Endothelial cell of umbilical vein (primary cell): ENCODE measurements at regions not wholly inside any gene's neighbourhood (a gene's known extent, or its start where the extent isn't known, plus 50 kb on each side); places are given as distances from the start of the nearest gene placed in this dataset.

Experiments used
- BruUV-seq: library from RNA; stranded (reverse); fragments of 400-500 nt; replicated peaks from 2 replicates; lab custom pipeline; 2021; lab: Mats Ljungman, UMichigan
- CTCF ChIA-PET: fragments of 300-600, 350-600 bp; sonication (Branson Sonifier 250); formaldehyde crosslinking; loops from one replicate; lab custom pipeline; 2021; ENCODE audit warnings: antibody characterized with exemption, inconsistent platforms; lab: Charles Lee
- POLR2A ChIA-PET: fragments of 300-600, 350-600 bp; sonication (Branson Sonifier 250); formaldehyde crosslinking; loops from one replicate; lab custom pipeline; 2021; ENCODE audit warnings: antibody characterized with exemption, inconsistent platforms; lab: Charles Lee
- DNase-seq: peaks from one replicate; pipeline ENCODE4 v3.0.0-alpha.2; 2011; ENCODE audit warnings: low read depth, low spot score
- FAIRE-seq: peaks from 2 replicates; lab custom pipeline; 2011; peaks lifted over from hg19 to GRCh38; lab: Jason Lieb, UNC
- H2AFZ ChIP-seq: 2 replicates; pipeline ENCODE4 v1.6.0; 2012; ENCODE audit warnings: low read depth, low read length, control low read depth, inconsistent platforms
- H3K27ac ChIP-seq: 2 replicates; pipeline ENCODE4 v1.5.1; 2011; ENCODE audit warnings: low read depth, mild to moderate bottlenecking, control low read depth, low read length, moderate library complexity; ENCODE audit not compliant: insufficient read depth
- H3K27me3 ChIP-seq, 2 experiments: 2 replicates each; pipeline versions ENCODE4 v1.6.0 to v1.6.1; 2011; ENCODE audit warnings: low read length in 2 of 2, mixed read lengths in 1 of 2; ENCODE audit not compliant: control insufficient read depth in 2 of 2, insufficient read depth in 2 of 2
- H3K36me3 ChIP-seq, 2 experiments: 2 replicates in 1 of 2; 3 replicates in 1 of 2; pipeline ENCODE4 v1.5.1; 2011; ENCODE audit warnings: low read length in 2 of 2, mild to moderate bottlenecking in 1 of 2, moderate library complexity in 1 of 2; ENCODE audit not compliant: control insufficient read depth in 2 of 2, insufficient read depth in 2 of 2; ENCODE audit errors: extremely low read depth in 1 of 2
- H3K4me1 ChIP-seq: 3 replicates; pipeline ENCODE4 v1.5.1; 2011; ENCODE audit warnings: mild to moderate bottlenecking, low read length; ENCODE audit not compliant: control insufficient read depth, insufficient read depth; ENCODE audit errors: extremely low read depth
- H3K4me2 ChIP-seq: 2 replicates; pipeline ENCODE4 v1.6.1; 2011; ENCODE audit warnings: low read length, control low read depth, mixed read lengths; ENCODE audit not compliant: insufficient read depth
- H3K4me3 ChIP-seq, 3 experiments: fragments of 200-600 bp in 1 of 3; sonication (generic), shearing (Covaris generic) in 1 of 3; replicated peaks in 1 of 3; 2 replicates each; pipeline ENCODE4 v1.5.1; 2011 to 2016; ENCODE audit warnings: control low read depth in 3 of 3, low read length in 3 of 3, mild to moderate bottlenecking in 2 of 3, inconsistent platforms in 1 of 3, low read depth in 1 of 3, moderate library complexity in 1 of 3; ENCODE audit not compliant: insufficient read depth in 1 of 3
- H3K79me2 ChIP-seq: 2 replicates; pipeline ENCODE4 v1.6.0; 2012; ENCODE audit warnings: low read length, inconsistent platforms; ENCODE audit not compliant: control insufficient read depth, insufficient read depth
- H3K9ac ChIP-seq: replicated peaks from 2 replicates; pipeline ENCODE3; 2011; ENCODE audit warnings: low read length, control low read depth; ENCODE audit not compliant: insufficient read depth; ENCODE audit errors: extremely low read depth
- H3K9me1 ChIP-seq: replicated peaks from 3 replicates; pipeline ENCODE4 v1.6.0; 2011; ENCODE audit warnings: mild to moderate bottlenecking, low read length; ENCODE audit not compliant: control insufficient read depth, insufficient read depth; ENCODE audit errors: extremely low read depth
- H3K9me3 ChIP-seq: replicated peaks from 2 replicates; pipeline ENCODE4 v1.5.1; 2012; ENCODE audit warnings: low read length, inconsistent platforms; ENCODE audit not compliant: control insufficient read depth, insufficient read depth
- H4K20me1 ChIP-seq: replicated peaks from 2 replicates; pipeline ENCODE3; 2011; ENCODE audit warnings: mild to moderate bottlenecking, low read length; ENCODE audit not compliant: control insufficient read depth, insufficient read depth; ENCODE audit errors: extremely low read depth
- EZH2 ChIP-seq: IDR thresholded peaks from 2 replicates; pipeline ENCODE4 v1.6.1; 2012; ENCODE audit warnings: borderline replicate concordance, low read depth, mild to moderate bottlenecking, moderate library complexity, low read length, inconsistent platforms; ENCODE audit not compliant: severe bottlenecking
- FOS ChIP-seq: IDR thresholded peaks from 2 replicates; pipeline ENCODE4 v1.6.1; 2011; ENCODE audit warnings: mild to moderate bottlenecking, low read length, moderate library complexity, borderline replicate concordance; ENCODE audit not compliant: insufficient read depth
- GATA2 ChIP-seq: IDR thresholded peaks from 2 replicates; pipeline ENCODE4 v1.7.0; 2011; ENCODE audit warnings: low read depth, mild to moderate bottlenecking, moderate library complexity, mixed read lengths, low read length; ENCODE audit not compliant: insufficient read length, insufficient read depth
- JUN ChIP-seq: IDR thresholded peaks from 2 replicates; pipeline ENCODE4 v1.6.1; 2011; ENCODE audit warnings: borderline replicate concordance, low read depth; ENCODE audit not compliant: insufficient read length, insufficient read depth
- MYC ChIP-seq: IDR thresholded peaks from one replicate; pipeline ENCODE4 v1.6.1; 2011; ENCODE audit warnings: mild to moderate bottlenecking, low read depth, low read length
- POLR2A ChIP-seq: IDR thresholded peaks from 2 replicates; pipeline ENCODE4 v1.6.1; 2012; ENCODE audit warnings: low read depth, mild to moderate bottlenecking, control low read depth, low read length
- POLR2AphosphoS5 ChIP-seq: IDR thresholded peaks from 2 replicates; pipeline ENCODE4 v1.6.1; 2012; ENCODE audit warnings: low read depth, mild to moderate bottlenecking, control low read depth, low read length, moderate library complexity; ENCODE audit not compliant: insufficient read depth
- dilution Hi-C: fragments of 300-500 bp; cut with MboI; formaldehyde crosslinking; loops from one replicate; pipeline ENCODE4 v1.15.0; 2019; ENCODE audit warnings: low sequenced_read_pairs; ENCODE audit not compliant: extremely low pct_ligation_motif_present
- intact Hi-C: fragments of 100-400 bp; cut with micrococcal nuclease; formaldehyde crosslinking; loops from one replicate; pipeline ENCODE4 v1.10.0; 2022
- TF ChIP-seq, protein P1 (sequence below): IDR thresholded peaks from 2 replicates; pipeline ENCODE4 v1.6.1; 2011; ENCODE audit not compliant: insufficient read depth, insufficient read length
- TF ChIP-seq, protein P2 (sequence below), 2 donors: IDR thresholded peaks; 1 replicate in 1 of 2; 2 replicates in 1 of 2; pipeline ENCODE4 v1.5.1; 2011; ENCODE audit warnings: low read length in 2 of 2, mild to moderate bottlenecking in 2 of 2, moderate library complexity in 2 of 2, control low read depth in 1 of 2, inconsistent platforms in 1 of 2, low read depth in 1 of 2; ENCODE audit not compliant: insufficient read depth in 1 of 2; ENCODE audit errors: extremely low read depth in 1 of 2

DNA sequence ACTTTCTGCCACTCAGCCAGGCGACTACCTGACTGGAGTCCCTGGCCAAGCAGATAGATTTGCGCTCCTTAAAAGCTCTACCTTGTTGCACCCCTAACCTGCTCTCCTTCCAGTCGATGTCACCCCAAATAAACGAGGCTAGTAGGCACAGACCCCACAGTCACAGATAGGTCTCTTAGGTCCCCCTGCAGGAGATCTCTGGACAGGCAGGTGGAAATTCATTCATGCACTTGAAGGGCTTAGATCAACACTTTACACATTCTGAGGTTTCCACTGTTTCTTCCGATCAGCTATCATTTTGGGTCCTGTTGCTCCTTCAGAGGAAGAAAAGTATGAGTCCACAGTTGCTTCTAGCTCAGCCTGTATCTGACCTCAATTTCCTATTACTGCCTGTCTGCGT is 272.6 kb upstream of the FMN2 start:
- Histone ChIP-seq H3K36me3 (no peaks in the 10 kb centered on the region), H4K20me1 (no peaks in the 10 kb centered on the region), H3K9ac (no peak overlapping the region), H3K27me3 (no peaks in the 10 kb centered on the region), H3K4me1 (no peaks in the 10 kb centered on the region), H3K4me2 (no peak overlapping the region), H3K9me3 (peaks cover 7% of the 10 kb centered on the region), H2AFZ (no peak overlapping the region), H3K27ac (no peak overlapping the region), H3K79me2 (no peaks in the 10 kb centered on the region), H3K9me1 (no peaks in the 10 kb centered on the region), H3K4me3 (no peak overlapping the region)
- POLR2A ChIA-PET = no interaction called here
- BruUV-seq = no TSS peak
- DNase-seq (no peak), FAIRE-seq (no peak)
- intact Hi-C loops = no loop called here
- dilution Hi-C loops = no loop called here
- CTCF ChIA-PET = no interaction called here
- TF ChIP-seq, protein P1, sequence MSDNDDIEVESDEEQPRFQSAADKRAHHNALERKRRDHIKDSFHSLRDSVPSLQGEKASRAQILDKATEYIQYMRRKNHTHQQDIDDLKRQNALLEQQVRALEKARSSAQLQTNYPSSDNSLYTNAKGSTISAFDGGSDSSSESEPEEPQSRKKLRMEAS = no peak
- TF ChIP-seq GATA2 (no peak), JUN (no peak), POLR2A (no peak), POLR2AphosphoS5 (no peak), EZH2 (no peak), MYC (no peak), FOS (no peak)
- TF ChIP-seq, protein P2, sequence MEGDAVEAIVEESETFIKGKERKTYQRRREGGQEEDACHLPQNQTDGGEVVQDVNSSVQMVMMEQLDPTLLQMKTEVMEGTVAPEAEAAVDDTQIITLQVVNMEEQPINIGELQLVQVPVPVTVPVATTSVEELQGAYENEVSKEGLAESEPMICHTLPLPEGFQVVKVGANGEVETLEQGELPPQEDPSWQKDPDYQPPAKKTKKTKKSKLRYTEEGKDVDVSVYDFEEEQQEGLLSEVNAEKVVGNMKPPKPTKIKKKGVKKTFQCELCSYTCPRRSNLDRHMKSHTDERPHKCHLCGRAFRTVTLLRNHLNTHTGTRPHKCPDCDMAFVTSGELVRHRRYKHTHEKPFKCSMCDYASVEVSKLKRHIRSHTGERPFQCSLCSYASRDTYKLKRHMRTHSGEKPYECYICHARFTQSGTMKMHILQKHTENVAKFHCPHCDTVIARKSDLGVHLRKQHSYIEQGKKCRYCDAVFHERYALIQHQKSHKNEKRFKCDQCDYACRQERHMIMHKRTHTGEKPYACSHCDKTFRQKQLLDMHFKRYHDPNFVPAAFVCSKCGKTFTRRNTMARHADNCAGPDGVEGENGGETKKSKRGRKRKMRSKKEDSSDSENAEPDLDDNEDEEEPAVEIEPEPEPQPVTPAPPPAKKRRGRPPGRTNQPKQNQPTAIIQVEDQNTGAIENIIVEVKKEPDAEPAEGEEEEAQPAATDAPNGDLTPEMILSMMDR (IDR thresholded peaks at IDR 0.05; ENCODE audit: extremely low read depth in 1 of 2, insufficient read depth in 1 of 2, low read depth in 1 of 2, low read length in 2 of 2) = no peak
